Suppressor macrophage treated with lipopolysaccharide for 1 hour (primary cell): ENCODE measurements at regions not wholly inside any gene's neighbourhood (a gene's known extent, or its start where the extent isn't known, plus 50 kb on each side); places are given as distances from the start of the nearest gene placed in this dataset.
"Not testable (repeated sequence)": the region's sequence is repeated elsewhere in the genome, so short reads cannot be mapped to it uniquely, and the experiment has no call there.

Experiments
- DNase-seq, 3 donors: peaks; one replicate each; pipeline ENCODE4 v3.0.0-alpha.2; 2020 to 2022

GRCh38 chr20:23299673-23300050, 50.9 kb upstream of the NXT1 start:
- no peak for DNase-seq

GRCh38 chr20:23298926-23299672, 51.5 kb upstream of the NXT1 start:
- DNase-seq = no peak

- no peak for DNase-seq
Measured at GRCh38 chr20:23298155-23298554, 52.4 kb upstream of the NXT1 start.

- DNase-seq = no peak
Measured at GRCh38 chr20:23296841-23297701, 53.5 kb upstream of the NXT1 start.

GRCh38 chr20:23295934-23296333, 54.7 kb upstream of the NXT1 start:
- no peak for DNase-seq

- no peak for DNase-seq
Measured at GRCh38 chr20:23294671-23295070, 55.9 kb upstream of the NXT1 start.

- no peak for DNase-seq
Measured at GRCh38 chr20:23294166-23294565, 56.4 kb upstream of the NXT1 start.

GRCh38 chr20:23293689-23294088, 56.9 kb upstream of the NXT1 start:
- no peak for DNase-seq

GRCh38 chr20:23292311-23292710, 58.3 kb upstream of the NXT1 start:
- DNase-seq = not testable (repeated sequence)

- DNase-seq = no peak
Measured at GRCh38 chr20:23291575-23292240, 58.9 kb upstream of the NXT1 start.

- DNase-seq = no peak
Measured at GRCh38 chr20:23290761-23291574, 59.6 kb upstream of the NXT1 start.

- DNase-seq = no peak
Measured at GRCh38 chr20:23289724-23290395, 60.7 kb upstream of the NXT1 start.

GRCh38 chr20:23289249-23289648, 61.3 kb upstream of the NXT1 start:
- no peak for DNase-seq

- no peak for DNase-seq
Measured at GRCh38 chr20:23287354-23288190, 63.0 kb upstream of the NXT1 start.

- DNase-seq = no peak
Measured at GRCh38 chr20:23286346-23286745, 64.2 kb upstream of the NXT1 start.

GRCh38 chr20:23285536-23285935, 65.1 kb upstream of the NXT1 start:
- DNase-seq = no peak

GRCh38 chr20:23284009-23284408, 66.6 kb upstream of the NXT1 start:
- no peak for DNase-seq

GRCh38 chr20:23283096-23283850, 67.3 kb upstream of the NXT1 start:
- no peak for DNase-seq

GRCh38 chr20:23282546-23282945, 68.0 kb upstream of the NXT1 start:
- no peak for DNase-seq

- DNase-seq = no peak
Measured at GRCh38 chr20:23282111-23282510, 68.5 kb upstream of the NXT1 start.

- no peak for DNase-seq
Measured at GRCh38 chr20:23279836-23280235, 70.8 kb upstream of the NXT1 start.
